Endothelial cell of umbilical vein (primary cell): ENCODE measurements at regions not wholly inside any gene's neighbourhood (a gene's known extent, or its start where the extent isn't known, plus 50 kb on each side); places are given as distances from the start of the nearest gene placed in this dataset.

ENCODE experiments used
- CTCF ChIP-seq, 2 donors: IDR thresholded peaks; 1 replicate in 1 of 2; 2 replicates in 1 of 2; pipeline ENCODE4 v1.5.1; 2011; ENCODE audit warnings: low read length in 2 of 2, mild to moderate bottlenecking in 2 of 2, moderate library complexity in 2 of 2, control low read depth in 1 of 2, inconsistent platforms in 1 of 2, low read depth in 1 of 2; ENCODE audit not compliant: insufficient read depth in 1 of 2; ENCODE audit errors: extremely low read depth in 1 of 2
- POLR2A ChIP-seq: IDR thresholded peaks from 2 replicates; pipeline ENCODE4 v1.6.1; 2012; ENCODE audit warnings: low read depth, mild to moderate bottlenecking, control low read depth, low read length
- POLR2AphosphoS5 ChIP-seq: IDR thresholded peaks from 2 replicates; pipeline ENCODE4 v1.6.1; 2012; ENCODE audit warnings: low read depth, mild to moderate bottlenecking, control low read depth, low read length, moderate library complexity; ENCODE audit not compliant: insufficient read depth

DNA sequence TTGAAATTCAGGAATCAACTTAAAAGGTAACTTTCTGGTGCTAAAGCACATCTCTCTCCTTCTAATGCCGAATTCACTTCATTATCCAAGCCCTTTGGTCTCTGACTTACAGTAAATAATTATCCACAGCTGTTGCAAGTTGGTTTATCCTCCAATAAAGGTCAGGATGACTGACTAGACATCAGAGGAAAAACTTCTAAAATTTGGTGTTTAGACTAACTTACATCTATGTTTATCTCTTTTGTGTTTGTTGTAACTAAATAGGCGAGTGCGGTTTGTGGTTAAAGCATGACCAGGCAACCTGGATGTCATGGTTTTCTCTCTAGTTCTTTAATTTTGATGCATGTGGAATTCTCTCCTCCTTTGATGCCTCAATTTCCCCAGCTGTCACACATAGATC lies 237.4 kb upstream of the LRTM1 start:
- no peak for TF ChIP-seq CTCF (IDR thresholded peaks at IDR 0.05; ENCODE audit: extremely low read depth in 1 of 2, insufficient read depth in 1 of 2, low read depth in 1 of 2, low read length in 2 of 2)
- no peak for TF ChIP-seq POLR2AphosphoS5
- TF ChIP-seq POLR2A: no peak
